ENCODE measurements at regions not wholly inside any gene's neighbourhood (a gene's known extent, or its start where the extent isn't known, plus 50 kb on each side); places are given as distances from the start of the nearest gene placed in this dataset.

DNA sequence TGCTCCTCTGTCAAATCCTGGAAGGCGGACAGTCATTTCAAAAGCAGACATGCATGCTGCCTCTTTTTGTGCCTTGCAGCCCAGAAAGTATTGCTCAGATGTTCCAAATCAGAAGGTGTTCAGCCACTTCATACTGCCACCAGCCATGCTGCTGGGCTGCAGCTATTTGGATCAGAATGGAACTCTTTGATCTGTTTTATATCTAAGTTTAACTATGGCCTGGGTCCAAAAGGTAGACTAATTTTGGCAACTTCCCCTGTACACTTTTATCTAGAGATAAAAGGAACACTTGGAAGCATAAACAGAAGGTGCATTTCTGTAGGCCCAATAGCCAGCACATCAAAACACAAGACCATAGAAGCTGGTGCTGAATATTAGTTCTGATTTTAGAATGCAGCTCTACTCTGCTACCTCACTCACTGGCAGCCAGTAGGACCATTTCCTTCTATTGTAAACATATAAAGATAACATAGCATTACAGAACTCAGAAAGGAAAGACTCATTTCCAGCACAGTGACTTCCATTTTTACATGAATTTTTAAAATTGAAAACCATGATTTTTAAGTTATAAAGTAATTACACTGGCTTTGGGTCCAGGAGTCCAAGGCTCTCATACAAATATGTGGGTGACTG, 143.1 kb upstream of the CAV2 start:
- peaks cover 5 to 48% of the 10 kb centered on the region in 2 donors for H3K4me1 ChIP-seq
- TF ChIP-seq, protein P1, sequence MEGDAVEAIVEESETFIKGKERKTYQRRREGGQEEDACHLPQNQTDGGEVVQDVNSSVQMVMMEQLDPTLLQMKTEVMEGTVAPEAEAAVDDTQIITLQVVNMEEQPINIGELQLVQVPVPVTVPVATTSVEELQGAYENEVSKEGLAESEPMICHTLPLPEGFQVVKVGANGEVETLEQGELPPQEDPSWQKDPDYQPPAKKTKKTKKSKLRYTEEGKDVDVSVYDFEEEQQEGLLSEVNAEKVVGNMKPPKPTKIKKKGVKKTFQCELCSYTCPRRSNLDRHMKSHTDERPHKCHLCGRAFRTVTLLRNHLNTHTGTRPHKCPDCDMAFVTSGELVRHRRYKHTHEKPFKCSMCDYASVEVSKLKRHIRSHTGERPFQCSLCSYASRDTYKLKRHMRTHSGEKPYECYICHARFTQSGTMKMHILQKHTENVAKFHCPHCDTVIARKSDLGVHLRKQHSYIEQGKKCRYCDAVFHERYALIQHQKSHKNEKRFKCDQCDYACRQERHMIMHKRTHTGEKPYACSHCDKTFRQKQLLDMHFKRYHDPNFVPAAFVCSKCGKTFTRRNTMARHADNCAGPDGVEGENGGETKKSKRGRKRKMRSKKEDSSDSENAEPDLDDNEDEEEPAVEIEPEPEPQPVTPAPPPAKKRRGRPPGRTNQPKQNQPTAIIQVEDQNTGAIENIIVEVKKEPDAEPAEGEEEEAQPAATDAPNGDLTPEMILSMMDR (IDR thresholded peaks at IDR 0.05), result no peak
- no peak overlapping the region for H3K4me3 ChIP-seq
- H3K27me3 ChIP-seq, result no peaks in the 10 kb centered on the region
- intact Hi-C loops (cut with DNase I), result loop anchor here (5.0 kb wide), 3 partner anchors 39 to 226 kb away; no protein-coding TSS in a partner anchor
- no peaks in the 10 kb centered on the region for H3K9me3 ChIP-seq
- H3K36me3 ChIP-seq, result no peaks in the 10 kb centered on the region
- no peak for DNase-seq (ENCODE audit: low spot score in 2 of 2)
- H3K27ac ChIP-seq, result peak overlapping the region; percentile 88 to 89

DNA sequence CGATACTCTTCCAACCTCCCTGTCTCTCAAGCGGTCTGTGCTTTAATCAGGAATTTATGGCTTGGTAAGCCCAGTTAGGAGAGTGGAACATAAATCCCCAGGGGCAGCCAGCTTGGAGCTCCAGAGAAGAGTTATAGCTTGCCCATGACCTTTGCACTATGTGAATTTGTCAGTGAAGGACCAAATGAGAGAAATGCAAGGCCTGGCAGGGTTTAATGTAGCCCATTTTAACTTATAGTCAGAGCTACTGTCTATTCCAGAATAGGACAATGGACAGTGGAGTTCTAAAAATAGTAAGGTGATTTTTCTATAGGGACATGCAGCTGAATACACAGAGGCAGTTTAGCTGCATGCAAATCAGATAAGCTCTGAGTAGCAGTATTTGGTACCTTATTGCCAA, 142.6 kb upstream of the CAV2 start:
- TF ChIP-seq, protein P1 (IDR thresholded peaks at IDR 0.05), result no peak
- no peaks in the 10 kb centered on the region for H3K36me3 ChIP-seq
- peaks cover 5 to 48% of the 10 kb centered on the region in 2 donors for H3K4me1 ChIP-seq
- no peaks in the 10 kb centered on the region for H3K9me3 ChIP-seq
- intact Hi-C loops (cut with DNase I), result loop anchor here (5.0 kb wide), 3 partner anchors 40 to 225 kb away; no protein-coding TSS in a partner anchor
- no peak overlapping the region for H3K4me3 ChIP-seq
- no peaks in the 10 kb centered on the region for H3K27me3 ChIP-seq
- H3K27ac ChIP-seq, result peak overlapping the region; percentile 88 to 89
- no peak for DNase-seq (ENCODE audit: low spot score in 2 of 2)

DNA sequence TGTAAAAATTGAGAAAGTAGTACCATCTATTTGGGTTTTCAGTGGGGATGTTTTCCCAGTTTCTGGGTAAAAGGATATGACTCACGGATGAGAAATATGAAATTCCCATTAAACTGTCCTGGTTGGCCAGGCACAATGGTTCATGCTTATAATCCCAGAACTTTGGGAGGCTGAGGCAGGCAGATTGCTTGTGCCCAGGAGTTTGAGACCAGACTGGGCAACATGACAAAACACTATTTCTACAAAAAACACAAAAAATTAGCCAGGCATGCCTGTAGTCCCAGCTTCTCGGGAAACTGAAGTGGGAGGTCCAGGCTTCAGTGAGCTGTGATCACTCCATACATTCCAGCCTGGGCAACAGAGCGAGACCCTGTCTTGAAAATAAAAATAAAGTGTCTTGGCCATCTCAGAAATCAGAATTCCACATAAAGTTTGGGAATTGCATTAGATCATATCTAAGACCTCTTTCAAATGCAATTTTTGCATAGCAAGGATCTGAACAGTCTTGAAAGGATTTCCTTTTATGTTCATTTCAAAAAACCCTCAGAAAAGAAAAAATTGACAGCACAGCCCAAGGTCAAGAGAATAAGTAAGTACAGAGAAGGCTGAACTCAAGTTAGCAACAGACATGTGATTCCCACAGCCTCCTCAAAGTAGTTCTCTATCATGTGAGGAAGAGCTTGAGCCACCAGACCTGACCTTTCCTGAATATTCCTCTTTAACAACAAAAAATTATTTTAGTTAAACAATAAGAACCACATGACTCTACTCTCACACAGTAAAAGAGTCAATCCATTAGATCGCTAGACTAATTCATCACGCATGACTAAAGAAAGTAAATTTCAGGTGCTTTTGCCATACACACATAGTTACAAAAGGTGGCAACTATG, 141.5 kb upstream of the CAV2 start:
- Histone ChIP-seq H3K36me3 (no peaks in the 10 kb centered on the region), H3K9me3 (no peaks in the 10 kb centered on the region), H3K27ac (peak overlapping the region; percentile 88 to 89), H3K27me3 (no peaks in the 10 kb centered on the region), H3K4me3 (no peak overlapping the region), H3K4me1 (peaks cover 5 to 48% of the 10 kb centered on the region in 2 donors)
- intact Hi-C loops (cut with DNase I), result loop anchor here (5.0 kb wide), 3 partner anchors 41 to 224 kb away; no protein-coding TSS in a partner anchor
- no peak for DNase-seq (ENCODE audit: low spot score in 2 of 2)
- TF ChIP-seq, protein P1 (IDR thresholded peaks at IDR 0.05), result no peak

DNA sequence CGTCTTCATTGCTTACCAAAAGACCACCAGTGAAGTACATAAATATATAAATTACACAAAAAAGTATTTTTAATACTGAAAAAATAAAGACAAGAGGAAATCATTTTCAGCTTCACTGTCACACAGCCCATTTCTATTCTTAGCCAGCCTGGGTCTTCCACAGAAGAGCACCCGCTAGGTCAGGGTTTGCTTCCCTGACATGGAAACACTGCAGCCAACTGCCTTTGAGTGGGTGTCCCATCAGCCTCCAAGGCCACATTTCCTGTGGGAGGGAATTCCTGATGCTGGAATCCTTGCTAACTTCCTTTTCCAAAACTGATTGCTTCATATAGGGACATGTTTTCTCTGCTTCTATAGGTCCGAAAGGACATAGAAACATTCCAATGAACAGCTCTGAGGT, 137.8 kb upstream of the CAV2 start:
- TF ChIP-seq, protein P1 (IDR thresholded peaks at IDR 0.05), result no peak
- intact Hi-C loops (cut with DNase I), result no loop called here
- no peaks in the 10 kb centered on the region for H3K9me3 ChIP-seq

DNA sequence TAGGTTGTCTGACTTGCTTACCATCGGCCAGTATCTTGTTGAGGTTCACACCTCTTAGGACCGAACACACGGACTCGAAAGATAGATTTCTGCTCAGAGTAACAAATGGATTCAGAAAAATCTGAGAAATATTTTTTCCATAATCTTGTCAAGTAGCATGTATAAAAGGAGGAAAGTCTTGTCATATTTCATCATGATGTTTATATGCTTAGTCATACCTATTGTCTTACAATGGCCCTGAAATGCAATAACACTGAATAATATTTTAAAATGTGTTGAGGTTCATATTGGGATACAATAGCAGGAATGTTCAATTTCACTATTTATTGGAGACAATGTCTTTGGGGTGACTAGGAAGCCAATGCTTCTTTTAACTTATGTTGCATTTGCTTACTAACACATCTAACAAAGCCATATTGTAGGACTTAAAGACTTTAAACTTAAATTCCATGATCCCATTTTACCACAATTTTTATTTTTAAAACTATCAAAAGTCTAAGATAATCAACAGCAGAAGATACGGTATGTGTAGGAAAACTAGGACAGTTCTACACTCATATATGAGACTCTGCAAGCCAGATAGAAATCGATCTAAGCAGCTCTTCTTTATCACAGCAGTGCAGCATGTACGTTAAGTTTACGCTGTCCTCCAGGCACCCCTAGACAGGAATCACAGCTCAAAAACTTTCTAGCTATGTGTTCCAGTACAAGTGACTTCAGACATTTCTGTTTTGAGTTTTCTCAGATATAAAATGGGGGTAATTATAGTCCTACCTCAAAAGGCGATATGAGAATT, 135.7 kb upstream of the CAV2 start:
- Histone ChIP-seq H3K27ac (no peak overlapping the region), H3K36me3 (no peaks in the 10 kb centered on the region), H3K9me3 (no peaks in the 10 kb centered on the region), H3K27me3 (no peaks in the 10 kb centered on the region), H3K4me1 (no peaks in the 10 kb centered on the region), H3K4me3 (no peak overlapping the region)
- no peak for DNase-seq (ENCODE audit: low spot score in 2 of 2)
- intact Hi-C loops (cut with DNase I), result no loop called here
- TF ChIP-seq, protein P1 (IDR thresholded peaks at IDR 0.05), result no peak

More for the DNA sequence above, 137.8 kb upstream of the CAV2 start:
- H3K4me1 ChIP-seq, result peaks cover 0 to 16% of the 10 kb centered on the region in 2 donors
- H3K4me3 ChIP-seq, result no peak overlapping the region
- no peak overlapping the region for H3K27ac ChIP-seq
- no peaks in the 10 kb centered on the region for H3K27me3 ChIP-seq
- no peaks in the 10 kb centered on the region for H3K36me3 ChIP-seq
- DNase-seq (ENCODE audit: low spot score in 2 of 2), result no peak
